Thoracic aorta (tissue), 2 donors: ENCODE measurements at regions not wholly inside any gene's neighbourhood (a gene's known extent, or its start where the extent isn't known, plus 50 kb on each side); places are given as distances from the start of the nearest gene placed in this dataset.
A peak's percentile ranks its signal among the peaks of the same experiment; 100 is the strongest.

ENCODE experiments used
- ATAC-seq: fragments of 150-250 bp; one replicate; pipeline ENCODE4 v1.8.0; 2017; ENCODE audit warnings: low read depth; ENCODE audit not compliant: insufficient number of reproducible peaks, low FRiP score
- DNase-seq: peaks from one replicate; pipeline ENCODE4 v3.0.0-alpha.2; 2020; ENCODE audit warnings: low spot score
- H3K27ac ChIP-seq, 2 donors: fragments of 200-600 bp; sonication (generic); 1 replicate in 1 of 2; 2 replicates in 1 of 2; pipeline ENCODE4 v1.5.1; 2016; ENCODE audit warnings: mild to moderate bottlenecking in 2 of 2, moderate library complexity in 2 of 2
- H3K27me3 ChIP-seq: fragments of 200-600 bp; sonication (generic); replicated peaks from 2 replicates; pipeline ENCODE4 v1.6.0; 2016; ENCODE audit warnings: mild to moderate bottlenecking; ENCODE audit not compliant: insufficient read depth
- H3K36me3 ChIP-seq: fragments of 200-600 bp; sonication (generic); one replicate; pipeline ENCODE4 v1.5.1; 2016
- H3K4me1 ChIP-seq, 2 donors: fragments of 200-600 bp; sonication (generic); 1 replicate in 1 of 2; 2 replicates in 1 of 2; pipeline versions ENCODE4 v1.5.1 to v1.6.0; 2016; ENCODE audit warnings: low read depth in 2 of 2, mild to moderate bottlenecking in 1 of 2; ENCODE audit not compliant: control insufficient read depth in 1 of 2
- H3K4me3 ChIP-seq: fragments of 200-600 bp; sonication (generic); 2 replicates; pipeline ENCODE4 v1.5.1; 2016; ENCODE audit warnings: mild to moderate bottlenecking
- H3K9me3 ChIP-seq: fragments of 200-600 bp; sonication (generic); 2 replicates; pipeline ENCODE4 v1.5.1; 2016
- CTCF ChIP-seq: fragments of 200-600 bp; sonication (generic); IDR thresholded peaks from one replicate; pipeline ENCODE4 v1.5.1; 2019; ENCODE audit warnings: antibody characterized with exemption

GRCh38 chr9:107614765-107615164 is 125.2 kb upstream of the KLF4 start:
- TF ChIP-seq CTCF = no peak
- H3K9me3 ChIP-seq = no peaks in the 10 kb centered on the region
- H3K36me3 ChIP-seq = no peaks in the 10 kb centered on the region
- ATAC-seq (no peak), DNase-seq (no peak)
- H3K27ac ChIP-seq = no peak overlapping the region
- H3K4me3 ChIP-seq = no peak overlapping the region
- H3K27me3 ChIP-seq = no peaks in the 10 kb centered on the region
- H3K4me1 ChIP-seq = no peaks in the 10 kb centered on the region

- H3K27ac ChIP-seq = no peak overlapping the region
- H3K4me1 ChIP-seq = no peaks in the 10 kb centered on the region
- H3K27me3 ChIP-seq = no peaks in the 10 kb centered on the region
- no peak for DNase-seq
- no peak for TF ChIP-seq CTCF
- no peak overlapping the region for H3K4me3 ChIP-seq
- no peaks in the 10 kb centered on the region for H3K9me3 ChIP-seq
- ATAC-seq = no peak
- no peaks in the 10 kb centered on the region for H3K36me3 ChIP-seq
These were observed 123.8 kb upstream of the KLF4 start for GRCh38 chr9:107613321-107613720.

GRCh38 chr9:107612136-107612535 is 122.6 kb upstream of the KLF4 start:
- Histone ChIP-seq H3K4me1 (no peaks in the 10 kb centered on the region), H3K27me3 (no peaks in the 10 kb centered on the region), H3K9me3 (no peaks in the 10 kb centered on the region), H3K4me3 (no peak overlapping the region), H3K27ac (no peak overlapping the region), H3K36me3 (no peaks in the 10 kb centered on the region)
- DNase-seq (peak; percentile 10), ATAC-seq (no peak)
- TF ChIP-seq CTCF = no peak

- Histone ChIP-seq H3K4me1 (no peaks in the 10 kb centered on the region), H3K4me3 (no peak overlapping the region), H3K9me3 (no peaks in the 10 kb centered on the region), H3K36me3 (no peaks in the 10 kb centered on the region), H3K27ac (no peak overlapping the region), H3K27me3 (no peaks in the 10 kb centered on the region)
- TF ChIP-seq CTCF = no peak
- DNase-seq (no peak), ATAC-seq (no peak)
These were observed 120.0 kb upstream of the KLF4 start for GRCh38 chr9:107609547-107609946.

- Histone ChIP-seq H3K27ac (no peak overlapping the region), H3K4me1 (no peaks in the 10 kb centered on the region), H3K9me3 (no peaks in the 10 kb centered on the region), H3K27me3 (no peaks in the 10 kb centered on the region), H3K4me3 (no peak overlapping the region), H3K36me3 (no peaks in the 10 kb centered on the region)
- ATAC-seq = no peak
- DNase-seq = no peak
- no peak for TF ChIP-seq CTCF
These were observed 116.7 kb upstream of the KLF4 start for GRCh38 chr9:107606149-107606790.
